OCI-LY3 (cell line): ENCODE measurements at regions not wholly inside any gene's neighbourhood (a gene's known extent, or its start where the extent isn't known, plus 50 kb on each side); places are given as distances from the start of the nearest gene placed in this dataset.

Experiments used
- EZH2phosphoT487 ChIP-seq: fragments of 200-600 bp; shearing (Covaris generic); IDR thresholded peaks from 2 replicates; pipeline ENCODE4 v1.6.1; 2018; ENCODE audit warnings: antibody characterized with exemption, mixed run types, low read depth
- TF ChIP-seq, protein P1 (sequence below): fragments of 200-600, 300-600 bp; sonication (generic); IDR thresholded peaks from 2 replicates; pipeline ENCODE4 v1.5.1; 2014; ENCODE audit warnings: antibody characterized with exemption, low read length, low read depth

GRCh38 chr1:68745451-68745850 lies 248.6 kb upstream of the DEPDC1 start:
- TF ChIP-seq, protein P1, sequence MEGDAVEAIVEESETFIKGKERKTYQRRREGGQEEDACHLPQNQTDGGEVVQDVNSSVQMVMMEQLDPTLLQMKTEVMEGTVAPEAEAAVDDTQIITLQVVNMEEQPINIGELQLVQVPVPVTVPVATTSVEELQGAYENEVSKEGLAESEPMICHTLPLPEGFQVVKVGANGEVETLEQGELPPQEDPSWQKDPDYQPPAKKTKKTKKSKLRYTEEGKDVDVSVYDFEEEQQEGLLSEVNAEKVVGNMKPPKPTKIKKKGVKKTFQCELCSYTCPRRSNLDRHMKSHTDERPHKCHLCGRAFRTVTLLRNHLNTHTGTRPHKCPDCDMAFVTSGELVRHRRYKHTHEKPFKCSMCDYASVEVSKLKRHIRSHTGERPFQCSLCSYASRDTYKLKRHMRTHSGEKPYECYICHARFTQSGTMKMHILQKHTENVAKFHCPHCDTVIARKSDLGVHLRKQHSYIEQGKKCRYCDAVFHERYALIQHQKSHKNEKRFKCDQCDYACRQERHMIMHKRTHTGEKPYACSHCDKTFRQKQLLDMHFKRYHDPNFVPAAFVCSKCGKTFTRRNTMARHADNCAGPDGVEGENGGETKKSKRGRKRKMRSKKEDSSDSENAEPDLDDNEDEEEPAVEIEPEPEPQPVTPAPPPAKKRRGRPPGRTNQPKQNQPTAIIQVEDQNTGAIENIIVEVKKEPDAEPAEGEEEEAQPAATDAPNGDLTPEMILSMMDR, result no peak
- no peak for TF ChIP-seq EZH2phosphoT487
